Nephron progenitor cell (in vitro differentiated cells): ENCODE measurements at regions not wholly inside any gene's neighbourhood (a gene's known extent, or its start where the extent isn't known, plus 50 kb on each side); places are given as distances from the start of the nearest gene placed in this dataset.

Experiments
- DNase-seq: peaks from one replicate; pipeline ENCODE4 v3.0.0; 2021
- H3K27ac Mint-ChIP-seq: 2 replicates; pipeline ENCODE4 v1.8.0; 2021; ENCODE audit warnings: mild to moderate bottlenecking, moderate library complexity, mixed read lengths
- H3K27me3 Mint-ChIP-seq: 2 replicates; pipeline ENCODE4 v1.8.0; 2021; ENCODE audit warnings: mild to moderate bottlenecking, low read depth, mixed read lengths; ENCODE audit not compliant: poor library complexity
- H3K36me3 Mint-ChIP-seq: 2 replicates; pipeline ENCODE4 v1.8.0; 2021; ENCODE audit warnings: low read depth, mixed read lengths
- H3K4me1 Mint-ChIP-seq: 2 replicates; pipeline ENCODE4 v1.8.0; 2021; ENCODE audit warnings: mixed read lengths
- H3K4me3 Mint-ChIP-seq: 2 replicates; pipeline ENCODE4 v1.8.0; 2021; ENCODE audit warnings: mild to moderate bottlenecking, moderate library complexity, mixed read lengths
- H3K9me3 Mint-ChIP-seq: 2 replicates; pipeline ENCODE4 v1.8.0; 2021; ENCODE audit warnings: mild to moderate bottlenecking, moderate library complexity, mixed read lengths
- CTCF ChIP-seq: fragments of 200-600 bp; sonication (generic); IDR thresholded peaks from 2 replicates; pipeline ENCODE4 v1.5.0; 2021; ENCODE audit warnings: antibody characterized with exemption

GRCh38 chr4:28238876-28239275 is 1378.2 kb downstream of the STIM2 start:
- H3K4me1 Mint-ChIP-seq = peaks cover 10% of the 10 kb centered on the region
- H3K36me3 Mint-ChIP-seq = no peaks in the 10 kb centered on the region
- no peak overlapping the region for H3K4me3 Mint-ChIP-seq
- no peak for TF ChIP-seq CTCF
- H3K27ac Mint-ChIP-seq = peak overlapping the region; percentile 69
- H3K27me3 Mint-ChIP-seq = no peaks in the 10 kb centered on the region
- no peak for DNase-seq
- no peaks in the 10 kb centered on the region for H3K9me3 Mint-ChIP-seq

- Mint-ChIP-seq H3K4me1 (peaks cover 10% of the 10 kb centered on the region), H3K36me3 (no peaks in the 10 kb centered on the region), H3K4me3 (no peak overlapping the region), H3K9me3 (no peaks in the 10 kb centered on the region), H3K27me3 (no peaks in the 10 kb centered on the region), H3K27ac (no peak overlapping the region)
- no peak for DNase-seq
- no peak for TF ChIP-seq CTCF
Observed at GRCh38 chr4:28241021-28241420, 1380.4 kb downstream of the STIM2 start.

- peaks cover 3% of the 10 kb centered on the region for H3K27me3 Mint-ChIP-seq
- H3K4me1 Mint-ChIP-seq = no peaks in the 10 kb centered on the region
- DNase-seq = no peak
- H3K36me3 Mint-ChIP-seq = no peaks in the 10 kb centered on the region
- no peaks in the 10 kb centered on the region for H3K9me3 Mint-ChIP-seq
- TF ChIP-seq CTCF = no peak
- no peak overlapping the region for H3K27ac Mint-ChIP-seq
- H3K4me3 Mint-ChIP-seq = no peak overlapping the region
Observed at GRCh38 chr4:28247805-28248204, 1387.2 kb downstream of the STIM2 start.

GRCh38 chr4:28248269-28248668 is 1387.6 kb downstream of the STIM2 start:
- Mint-ChIP-seq H3K4me3 (no peak overlapping the region), H3K9me3 (no peaks in the 10 kb centered on the region), H3K36me3 (no peaks in the 10 kb centered on the region), H3K27me3 (peaks cover 3% of the 10 kb centered on the region), H3K27ac (no peak overlapping the region), H3K4me1 (no peaks in the 10 kb centered on the region)
- DNase-seq = no peak
- no peak for TF ChIP-seq CTCF

- Mint-ChIP-seq H3K27ac (no peak overlapping the region), H3K4me3 (no peak overlapping the region), H3K27me3 (peaks cover 3% of the 10 kb centered on the region), H3K9me3 (peaks cover 11% of the 10 kb centered on the region), H3K4me1 (no peaks in the 10 kb centered on the region), H3K36me3 (no peaks in the 10 kb centered on the region)
- no peak for TF ChIP-seq CTCF
- no peak for DNase-seq
Observed at GRCh38 chr4:28250646-28251045, 1390.0 kb downstream of the STIM2 start.

- no peak overlapping the region for H3K27ac Mint-ChIP-seq
- H3K4me3 Mint-ChIP-seq = no peak overlapping the region
- H3K9me3 Mint-ChIP-seq = peaks cover 18% of the 10 kb centered on the region
- H3K36me3 Mint-ChIP-seq = no peaks in the 10 kb centered on the region
- no peak for DNase-seq
- H3K27me3 Mint-ChIP-seq = peaks cover 3% of the 10 kb centered on the region
- TF ChIP-seq CTCF = no peak
- H3K4me1 Mint-ChIP-seq = no peaks in the 10 kb centered on the region
Observed at GRCh38 chr4:28251831-28252230, 1391.2 kb downstream of the STIM2 start.
